NT2/D1 (cell line): ENCODE measurements at regions not wholly inside any gene's neighbourhood (a gene's known extent, or its start where the extent isn't known, plus 50 kb on each side); places are given as distances from the start of the nearest gene placed in this dataset.

Experiments used
- DNase-seq: peaks from one replicate; pipeline ENCODE4 v3.0.0-alpha.2; 2011; ENCODE audit warnings: low read depth, low spot score
- H3K27me3 ChIP-seq: 2 replicates; pipeline ENCODE4 v1.6.0; 2011; ENCODE audit warnings: mild to moderate bottlenecking; ENCODE audit not compliant: insufficient read length, insufficient read depth
- H3K36me3 ChIP-seq: 2 replicates; pipeline ENCODE4 v1.6.1; 2011; ENCODE audit warnings: mild to moderate bottlenecking, low read length, mixed read lengths; ENCODE audit not compliant: insufficient read depth, insufficient read length
- H3K4me1 ChIP-seq: 2 replicates; pipeline ENCODE4 v1.5.1; 2011; ENCODE audit not compliant: insufficient read depth, insufficient read length
- H3K4me3 ChIP-seq: 2 replicates; pipeline ENCODE4 v1.5.1; 2011; ENCODE audit warnings: low read depth; ENCODE audit not compliant: insufficient read length
- H3K9ac ChIP-seq: 2 replicates; pipeline ENCODE4 v1.6.0; 2011; ENCODE audit warnings: low read depth; ENCODE audit not compliant: insufficient read length
- H3K9me3 ChIP-seq: 2 replicates; pipeline ENCODE4 v1.5.1; 2011; ENCODE audit warnings: mild to moderate bottlenecking, low read length; ENCODE audit not compliant: insufficient read depth
- SUZ12 ChIP-seq: IDR thresholded peaks from 2 replicates; pipeline ENCODE4 v1.6.1; 2011; ENCODE audit not compliant: insufficient read length, insufficient read depth; ENCODE audit errors: extremely low read depth
- YY1 ChIP-seq: IDR thresholded peaks from 2 replicates; pipeline ENCODE4 v1.6.1; 2011; ENCODE audit not compliant: insufficient read length, insufficient read depth
- ZNF274 ChIP-seq: IDR thresholded peaks from 2 replicates; pipeline ENCODE4 v1.6.1; 2011; ENCODE audit warnings: mild to moderate bottlenecking, low read depth, low read length

DNA sequence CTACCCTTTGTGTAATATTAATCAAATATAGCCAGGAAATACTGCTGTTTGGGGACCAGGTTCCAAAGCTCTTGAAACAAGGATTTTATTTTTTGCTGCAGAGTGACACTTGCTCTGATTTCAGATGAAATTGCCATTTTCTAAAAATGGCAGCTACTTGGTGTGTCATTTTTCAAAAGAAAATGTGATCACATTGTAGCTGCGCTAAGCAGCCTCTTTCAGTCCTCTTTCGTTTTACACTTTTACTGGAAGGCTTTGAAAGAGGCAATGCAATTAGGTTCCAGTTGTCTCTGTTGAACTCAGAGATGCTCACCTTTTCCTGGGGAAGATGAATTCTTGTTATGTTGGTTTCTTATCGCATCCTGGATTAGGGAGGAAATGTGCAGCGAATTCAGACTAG lies 85.1 kb downstream of the CT47B1 start:
- no peak for TF ChIP-seq SUZ12
- no peak for TF ChIP-seq ZNF274
- TF ChIP-seq YY1: no peak
- peaks cover 5% of the 10 kb centered on the region for H3K27me3 ChIP-seq
- no peak for DNase-seq
- no peaks in the 10 kb centered on the region for H3K36me3 ChIP-seq
- no peaks in the 10 kb centered on the region for H3K4me1 ChIP-seq
- no peak overlapping the region for H3K9ac ChIP-seq
- no peak overlapping the region for H3K4me3 ChIP-seq
- H3K9me3 ChIP-seq: no peaks in the 10 kb centered on the region

GRCh38 chrX:120790118-120790517 lies 85.5 kb downstream of the CT47B1 start:
- H3K4me3 ChIP-seq: no peak overlapping the region
- no peaks in the 10 kb centered on the region for H3K36me3 ChIP-seq
- H3K4me1 ChIP-seq: no peaks in the 10 kb centered on the region
- no peak for TF ChIP-seq ZNF274
- TF ChIP-seq SUZ12: no peak
- no peak for TF ChIP-seq YY1
- H3K9me3 ChIP-seq: no peaks in the 10 kb centered on the region
- H3K9ac ChIP-seq: no peak overlapping the region
- peaks cover 5% of the 10 kb centered on the region for H3K27me3 ChIP-seq
- peak; percentile 54 for DNase-seq

DNA sequence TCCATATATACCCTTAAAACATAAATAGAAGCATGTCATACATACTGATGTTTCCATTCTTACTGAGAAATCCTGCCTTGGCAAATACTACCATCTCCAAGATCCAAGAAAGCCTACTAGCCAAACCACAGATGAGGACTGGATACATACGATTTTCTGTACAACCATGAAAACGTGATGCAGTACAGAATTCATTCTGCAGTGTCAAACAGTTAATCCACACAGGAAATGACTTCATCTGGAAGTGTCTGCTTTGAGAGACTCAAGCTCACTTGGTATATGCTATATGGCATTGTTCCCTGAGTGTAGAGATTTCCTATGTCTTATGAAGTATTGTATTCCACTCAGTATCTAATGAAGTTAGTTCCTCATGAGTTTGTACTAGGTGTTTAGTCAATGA lies 94.3 kb downstream of the CT47B1 start:
- DNase-seq: no peak
- no peak for TF ChIP-seq YY1
- TF ChIP-seq SUZ12: no peak
- TF ChIP-seq ZNF274: no peak
- H3K9me3 ChIP-seq: no peaks in the 10 kb centered on the region
- H3K4me1 ChIP-seq: no peaks in the 10 kb centered on the region
- H3K36me3 ChIP-seq: no peaks in the 10 kb centered on the region
- H3K27me3 ChIP-seq: no peaks in the 10 kb centered on the region
- H3K9ac ChIP-seq: no peak overlapping the region
- no peak overlapping the region for H3K4me3 ChIP-seq

DNA sequence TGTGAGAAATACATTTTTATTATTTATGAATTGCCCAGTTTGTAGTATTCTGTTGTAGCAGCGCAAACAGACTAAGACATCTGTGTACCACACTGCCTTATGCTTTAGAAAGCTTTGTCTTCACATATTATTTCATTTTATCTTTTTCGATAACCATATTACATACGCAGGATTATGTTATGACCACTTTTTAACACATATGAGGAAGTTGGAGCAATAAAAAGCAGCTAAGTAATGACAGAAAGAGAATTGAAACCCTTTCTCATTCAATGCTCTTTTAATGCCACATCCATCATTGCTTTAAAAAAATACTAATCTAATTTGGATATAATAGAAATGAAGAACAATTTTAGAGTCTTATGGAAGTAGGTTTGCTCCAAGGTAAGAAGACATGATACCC lies 99.7 kb downstream of the CT47B1 start:
- TF ChIP-seq ZNF274 (no peak), YY1 (no peak), SUZ12 (no peak)
- DNase-seq: no peak
- Histone ChIP-seq H3K27me3 (no peaks in the 10 kb centered on the region), H3K9me3 (no peaks in the 10 kb centered on the region), H3K4me1 (no peaks in the 10 kb centered on the region), H3K4me3 (no peak overlapping the region), H3K36me3 (no peaks in the 10 kb centered on the region), H3K9ac (no peak overlapping the region)

DNA sequence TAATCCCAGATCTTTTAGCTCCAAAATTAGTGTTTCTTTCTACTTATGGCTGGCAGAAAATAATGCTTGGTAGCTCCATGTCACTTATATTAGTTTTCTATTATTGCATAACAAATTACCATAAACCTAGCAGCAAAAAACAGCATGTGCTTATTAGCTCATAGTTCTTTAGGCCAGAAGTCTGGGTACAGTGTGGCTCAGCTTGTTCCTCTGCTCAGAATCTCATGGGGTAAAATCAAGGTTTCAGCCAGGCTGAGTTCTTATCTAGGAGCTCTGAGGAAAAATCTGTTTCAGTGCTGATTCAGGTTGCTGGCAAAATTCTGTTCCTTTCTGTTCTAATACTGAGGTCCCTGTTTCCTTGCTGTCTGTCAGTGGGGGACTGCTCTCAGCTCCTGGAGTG lies 101.1 kb downstream of the CT47B1 start:
- Histone ChIP-seq H3K9ac (no peak overlapping the region), H3K9me3 (no peaks in the 10 kb centered on the region), H3K27me3 (no peaks in the 10 kb centered on the region)

GRCh38 chrX:120773801-120774200 lies 101.9 kb downstream of the CT47B1 start:
- no peak for DNase-seq
- no peak overlapping the region for H3K4me3 ChIP-seq
- TF ChIP-seq SUZ12: no peak
- TF ChIP-seq ZNF274: no peak
- no peak for TF ChIP-seq YY1
- no peaks in the 10 kb centered on the region for H3K9me3 ChIP-seq
- no peaks in the 10 kb centered on the region for H3K27me3 ChIP-seq
- H3K36me3 ChIP-seq: no peaks in the 10 kb centered on the region
- peaks cover 3% of the 10 kb centered on the region for H3K4me1 ChIP-seq
- no peak overlapping the region for H3K9ac ChIP-seq

More for the DNA sequence above, 101.1 kb downstream of the CT47B1 start:
- no peak for TF ChIP-seq SUZ12
- no peak for TF ChIP-seq ZNF274
- TF ChIP-seq YY1: no peak
- DNase-seq: no peak
- H3K4me3 ChIP-seq: no peak overlapping the region
- no peaks in the 10 kb centered on the region for H3K36me3 ChIP-seq
- H3K4me1 ChIP-seq: peaks cover under 1% of the 10 kb centered on the region

DNA sequence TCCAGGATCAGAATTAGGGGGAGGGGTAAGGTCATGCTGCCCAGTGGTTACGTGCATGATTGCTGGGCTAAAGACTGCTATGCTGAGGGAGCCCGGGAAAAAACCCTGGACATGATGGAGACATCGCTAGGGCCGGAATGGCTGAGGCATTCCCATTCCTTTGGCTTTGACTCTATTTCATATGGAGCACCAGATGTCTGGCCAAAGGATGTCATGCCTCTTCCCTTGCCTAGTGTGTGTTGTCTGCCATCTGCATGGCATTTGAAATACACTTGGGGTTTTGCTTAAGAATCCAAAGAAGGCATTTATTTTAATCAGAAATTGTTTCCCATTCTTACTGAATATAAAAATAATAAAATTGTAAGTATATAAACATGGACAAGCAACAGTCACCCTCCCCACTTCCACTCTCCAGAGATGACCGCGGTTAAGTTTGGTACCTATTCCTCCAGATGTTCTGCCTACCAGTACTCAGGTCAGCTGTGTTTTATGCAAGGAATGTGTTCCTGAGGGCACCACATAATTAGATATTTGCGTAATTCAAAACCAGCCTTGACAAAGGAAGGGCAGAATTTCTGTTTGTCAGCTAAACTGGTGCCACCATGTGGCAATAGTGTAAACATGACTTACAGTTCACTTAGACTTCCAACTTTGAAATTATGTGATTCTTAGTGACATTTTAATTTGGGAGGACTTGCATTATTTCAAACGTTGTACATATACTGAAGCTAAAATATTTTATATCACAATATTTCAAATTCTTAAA lies 105.9 kb downstream of the CT47B1 start:
- no peaks in the 10 kb centered on the region for H3K9me3 ChIP-seq
- no peak for TF ChIP-seq YY1
- TF ChIP-seq ZNF274: no peak
- TF ChIP-seq SUZ12: no peak
- no peak overlapping the region for H3K9ac ChIP-seq
- H3K4me3 ChIP-seq: no peak overlapping the region
- no peaks in the 10 kb centered on the region for H3K36me3 ChIP-seq
- peak; percentile 18 for DNase-seq
- no peaks in the 10 kb centered on the region for H3K27me3 ChIP-seq
- peaks cover 3% of the 10 kb centered on the region for H3K4me1 ChIP-seq
